ENCODE measurements at regions not wholly inside any gene's neighbourhood (a gene's known extent, or its start where the extent isn't known, plus 50 kb on each side); places are given as distances from the start of the nearest gene placed in this dataset.

DNA sequence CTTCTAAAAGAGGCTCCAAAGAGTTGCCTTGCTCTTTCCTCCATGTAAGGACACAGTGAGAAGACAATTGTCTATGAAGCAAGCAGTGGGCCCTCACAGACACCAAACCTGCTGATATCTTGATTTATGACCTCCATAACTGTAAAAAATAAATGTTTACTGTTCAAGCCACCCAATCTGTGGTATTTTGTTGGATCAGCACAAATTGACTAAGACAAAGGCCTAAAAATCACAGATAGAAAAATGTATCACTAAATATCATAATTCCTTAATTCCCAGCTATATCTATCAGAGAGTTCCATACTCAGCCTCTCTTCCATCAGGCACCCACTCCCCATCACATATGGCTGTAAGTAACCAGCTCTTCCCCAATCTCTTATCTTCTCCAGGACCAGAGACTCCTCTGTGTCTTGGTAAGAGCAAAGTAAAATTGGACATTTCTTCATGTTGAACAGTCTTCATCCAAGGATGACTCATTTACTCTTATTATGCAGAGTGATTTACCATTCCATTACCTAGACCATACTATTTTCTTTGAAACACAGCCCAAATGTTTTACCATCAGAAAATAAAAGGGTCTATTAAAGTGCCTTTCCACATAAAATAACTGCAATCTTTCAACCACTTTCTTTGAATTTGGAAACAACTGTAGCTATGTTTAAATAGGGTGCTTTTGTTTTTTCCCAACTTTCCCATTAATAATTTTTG lies 503.6 kb downstream of the MRPL39 start:
- H3K27ac ChIP-seq (ENCODE audit: insufficient read depth, low read depth, low read length): no peak overlapping the region
- intact Hi-C loops (cut with micrococcal nuclease): no loop called here
- H3K9me1 ChIP-seq (replicated peaks; ENCODE audit: control insufficient read depth, extremely low read depth, insufficient read depth, low read length): no peaks in the 10 kb centered on the region
- BruUV-seq (replicated peaks): no TSS peak
- H3K4me2 ChIP-seq (ENCODE audit: insufficient read depth, low read length): no peak overlapping the region
- POLR2A ChIA-PET: no interaction called here
- no peak overlapping the region for H3K4me3 ChIP-seq (replicated peaks in 1 of 3; ENCODE audit: insufficient read depth in 1 of 3, low read depth in 1 of 3, low read length in 3 of 3)
- no peak overlapping the region for H2AFZ ChIP-seq (ENCODE audit: low read depth, low read length)
- no peak overlapping the region for H3K9ac ChIP-seq (replicated peaks; ENCODE audit: extremely low read depth, insufficient read depth, low read length)
- dilution Hi-C loops (cut with MboI; ENCODE audit: extremely low pct_ligation_motif_present, low sequenced_read_pairs): no loop called here
- no peak for TF ChIP-seq EZH2 (IDR thresholded peaks at IDR 0.05; ENCODE audit: borderline replicate concordance, low read depth, low read length, severe bottlenecking)
- no peak for TF ChIP-seq JUN (IDR thresholded peaks at IDR 0.05; ENCODE audit: borderline replicate concordance, insufficient read depth, insufficient read length, low read depth)
- TF ChIP-seq, protein P1, sequence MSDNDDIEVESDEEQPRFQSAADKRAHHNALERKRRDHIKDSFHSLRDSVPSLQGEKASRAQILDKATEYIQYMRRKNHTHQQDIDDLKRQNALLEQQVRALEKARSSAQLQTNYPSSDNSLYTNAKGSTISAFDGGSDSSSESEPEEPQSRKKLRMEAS (IDR thresholded peaks at IDR 0.05; ENCODE audit: insufficient read depth, insufficient read length): no peak
- TF ChIP-seq FOS (IDR thresholded peaks at IDR 0.05; ENCODE audit: borderline replicate concordance, insufficient read depth, low read length): no peak
- no peak for TF ChIP-seq POLR2A (IDR thresholded peaks at IDR 0.05; ENCODE audit: low read depth, low read length)
- TF ChIP-seq, protein P2, sequence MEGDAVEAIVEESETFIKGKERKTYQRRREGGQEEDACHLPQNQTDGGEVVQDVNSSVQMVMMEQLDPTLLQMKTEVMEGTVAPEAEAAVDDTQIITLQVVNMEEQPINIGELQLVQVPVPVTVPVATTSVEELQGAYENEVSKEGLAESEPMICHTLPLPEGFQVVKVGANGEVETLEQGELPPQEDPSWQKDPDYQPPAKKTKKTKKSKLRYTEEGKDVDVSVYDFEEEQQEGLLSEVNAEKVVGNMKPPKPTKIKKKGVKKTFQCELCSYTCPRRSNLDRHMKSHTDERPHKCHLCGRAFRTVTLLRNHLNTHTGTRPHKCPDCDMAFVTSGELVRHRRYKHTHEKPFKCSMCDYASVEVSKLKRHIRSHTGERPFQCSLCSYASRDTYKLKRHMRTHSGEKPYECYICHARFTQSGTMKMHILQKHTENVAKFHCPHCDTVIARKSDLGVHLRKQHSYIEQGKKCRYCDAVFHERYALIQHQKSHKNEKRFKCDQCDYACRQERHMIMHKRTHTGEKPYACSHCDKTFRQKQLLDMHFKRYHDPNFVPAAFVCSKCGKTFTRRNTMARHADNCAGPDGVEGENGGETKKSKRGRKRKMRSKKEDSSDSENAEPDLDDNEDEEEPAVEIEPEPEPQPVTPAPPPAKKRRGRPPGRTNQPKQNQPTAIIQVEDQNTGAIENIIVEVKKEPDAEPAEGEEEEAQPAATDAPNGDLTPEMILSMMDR (IDR thresholded peaks at IDR 0.05; ENCODE audit: extremely low read depth in 1 of 2, insufficient read depth in 1 of 2, low read depth in 1 of 2, low read length in 2 of 2): no peak
- TF ChIP-seq MYC (IDR thresholded peaks at IDR 0.05; ENCODE audit: low read depth, low read length): no peak
- TF ChIP-seq POLR2AphosphoS5 (IDR thresholded peaks at IDR 0.05; ENCODE audit: insufficient read depth, low read depth, low read length): no peak
- TF ChIP-seq GATA2 (IDR thresholded peaks at IDR 0.05; ENCODE audit: insufficient read depth, insufficient read length, low read depth, low read length): no peak
- H4K20me1 ChIP-seq (replicated peaks; ENCODE audit: control insufficient read depth, extremely low read depth, insufficient read depth, low read length): no peaks in the 10 kb centered on the region
- no peaks in the 10 kb centered on the region for H3K27me3 ChIP-seq (ENCODE audit: control insufficient read depth in 2 of 2, insufficient read depth in 2 of 2, low read length in 2 of 2)
- DNase-seq (ENCODE audit: low read depth, low spot score) (no peak), FAIRE-seq (no peak)
- peaks cover 5% of the 10 kb centered on the region for H3K9me3 ChIP-seq (replicated peaks; ENCODE audit: control insufficient read depth, insufficient read depth, low read length)
- CTCF ChIA-PET: no interaction called here
- H3K79me2 ChIP-seq (ENCODE audit: control insufficient read depth, insufficient read depth, low read length): no peaks in the 10 kb centered on the region
- H3K36me3 ChIP-seq (ENCODE audit: control insufficient read depth in 2 of 2, extremely low read depth in 1 of 2, insufficient read depth in 2 of 2, low read length in 2 of 2): no peaks in the 10 kb centered on the region
- no peaks in the 10 kb centered on the region for H3K4me1 ChIP-seq (ENCODE audit: control insufficient read depth, extremely low read depth, insufficient read depth, low read length)

Data from endothelial cell of umbilical vein (primary cell).